GM12878 (cell line): ENCODE measurements at regions not wholly inside any gene's neighbourhood (a gene's known extent, or its start where the extent isn't known, plus 50 kb on each side); places are given as distances from the start of the nearest gene placed in this dataset.

Experiments
- HDAC2 ChIP-seq: fragments of 200-600 bp; sonication (generic); IDR thresholded peaks from 2 replicates; pipeline ENCODE4 v1.6.1; 2017
- NFYB ChIP-seq: IDR thresholded peaks from 2 replicates; pipeline ENCODE4 v1.6.1; 2011; ENCODE audit warnings: low read depth, mild to moderate bottlenecking, low read length, improper control_type of control experiment, moderate library complexity; ENCODE audit not compliant: insufficient read depth
- NRF1 ChIP-seq: conservative IDR thresholded peaks from 2 replicates; pipeline ENCODE4 v1.6.1; 2011; ENCODE audit warnings: mild to moderate bottlenecking, low read depth, low read length, improper control_type of control experiment
- RFX5 ChIP-seq: IDR thresholded peaks from 2 replicates; pipeline ENCODE4 v1.6.1; 2011; ENCODE audit warnings: low read depth, low read length, improper control_type of control experiment
- SMAD5 ChIP-seq: IDR thresholded peaks from 2 replicates; pipeline ENCODE4 v1.6.1; 2016; ENCODE audit warnings: antibody characterized with exemption, low read depth
- SREBF2 ChIP-seq: IDR thresholded peaks from 2 replicates; pipeline ENCODE4 v1.6.1; 2012; ENCODE audit warnings: mild to moderate bottlenecking, low read length
- TARDBP ChIP-seq: IDR thresholded peaks from 2 replicates; pipeline ENCODE4 v1.6.1; 2016; ENCODE audit warnings: borderline replicate concordance
- ZSCAN29 ChIP-seq: fragments of 450-650 bp; IDR thresholded peaks from 2 replicates; pipeline ENCODE4 v1.6.1; 2017; ENCODE audit warnings: mild to moderate bottlenecking, moderate library complexity
- TF ChIP-seq, protein P1 (sequence below), 3 experiments: IDR thresholded peaks in 2 of 3; conservative IDR thresholded peaks in 1 of 3; 2 replicates each; pipeline ENCODE4 v1.5.1; 2011; ENCODE audit warnings: low read depth in 3 of 3, low read length in 3 of 3, mild to moderate bottlenecking in 3 of 3, control low read depth in 2 of 3, moderate library complexity in 2 of 3, inconsistent platforms in 1 of 3, mixed read lengths in 1 of 3; ENCODE audit not compliant: control insufficient read depth in 2 of 3, insufficient read depth in 1 of 3; ENCODE audit errors: extremely low read depth in 1 of 3

GRCh38 chr3:72536878-72537267 is 311.4 kb downstream of the SHQ1 start:
- TF ChIP-seq NRF1 (no peak), SREBF2 (no peak), SMAD5 (no peak), HDAC2 (no peak), TARDBP (no peak), NFYB (no peak), ZSCAN29 (no peak), RFX5 (no peak)
- TF ChIP-seq, protein P1, sequence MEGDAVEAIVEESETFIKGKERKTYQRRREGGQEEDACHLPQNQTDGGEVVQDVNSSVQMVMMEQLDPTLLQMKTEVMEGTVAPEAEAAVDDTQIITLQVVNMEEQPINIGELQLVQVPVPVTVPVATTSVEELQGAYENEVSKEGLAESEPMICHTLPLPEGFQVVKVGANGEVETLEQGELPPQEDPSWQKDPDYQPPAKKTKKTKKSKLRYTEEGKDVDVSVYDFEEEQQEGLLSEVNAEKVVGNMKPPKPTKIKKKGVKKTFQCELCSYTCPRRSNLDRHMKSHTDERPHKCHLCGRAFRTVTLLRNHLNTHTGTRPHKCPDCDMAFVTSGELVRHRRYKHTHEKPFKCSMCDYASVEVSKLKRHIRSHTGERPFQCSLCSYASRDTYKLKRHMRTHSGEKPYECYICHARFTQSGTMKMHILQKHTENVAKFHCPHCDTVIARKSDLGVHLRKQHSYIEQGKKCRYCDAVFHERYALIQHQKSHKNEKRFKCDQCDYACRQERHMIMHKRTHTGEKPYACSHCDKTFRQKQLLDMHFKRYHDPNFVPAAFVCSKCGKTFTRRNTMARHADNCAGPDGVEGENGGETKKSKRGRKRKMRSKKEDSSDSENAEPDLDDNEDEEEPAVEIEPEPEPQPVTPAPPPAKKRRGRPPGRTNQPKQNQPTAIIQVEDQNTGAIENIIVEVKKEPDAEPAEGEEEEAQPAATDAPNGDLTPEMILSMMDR (IDR thresholded peaks at IDR 0.05 in 2 of 3, conservative IDR thresholded peaks at IDR 0.05 in 1 of 3; ENCODE audit: control insufficient read depth in 2 of 3, extremely low read depth in 1 of 3, insufficient read depth in 1 of 3, low read depth in 3 of 3, low read length in 3 of 3), result no peak
